ENCODE measurements at regions not wholly inside any gene's neighbourhood (a gene's known extent, or its start where the extent isn't known, plus 50 kb on each side); places are given as distances from the start of the nearest gene placed in this dataset.

- no peak for TF ChIP-seq JUND (IDR thresholded peaks at IDR 0.05; ENCODE audit: low read depth)
- DNase-seq (ENCODE audit: low read depth in 1 of 2, low spot score in 1 of 2) = no peak
- in situ Hi-C loops (cut with HindIII; ENCODE audit: low pct_unique_long_range_greater_than_20kb, low sequenced_read_pairs) = no loop called here
Measured at GRCh38 chr12:32946504-32947131, 50.0 kb upstream of the PKP2 start.
